HepG2 (cell line): ENCODE measurements at regions not wholly inside any gene's neighbourhood (a gene's known extent, or its start where the extent isn't known, plus 50 kb on each side); places are given as distances from the start of the nearest gene placed in this dataset.

Source experiments
- ATAC-seq: fragments of 200-7000 bp; cut with Tn5 transposase; 3 replicates; pipeline ENCODE4 v1.9.1; 2020; ENCODE audit warnings: mild to moderate bottlenecking, moderate library complexity
- BruUV-seq: library from RNA; stranded (reverse); fragments of 400-500 nt; replicated peaks from 2 replicates; lab custom pipeline; 2021; lab: Mats Ljungman, UMichigan
- CTCF ChIA-PET: fragments of 300-600 bp; formaldehyde crosslinking; extraction: SDS; loops from one replicate; lab custom pipeline; 2021; ENCODE audit warnings: low total read pairs, inconsistent platforms, low intra/inter-chr PET ratio; lab: Yijun Ruan, JAX
- POLR2A ChIA-PET: fragments of 350-600 bp; sonication (Branson Sonifier 250); formaldehyde crosslinking; loops from one replicate; lab custom pipeline; 2020; ENCODE audit warnings: antibody characterized with exemption, inconsistent platforms; lab: Yijun Ruan, JAX
- DNase-seq: peaks from one replicate; pipeline ENCODE4 v3.0.0-alpha.2; 2015; ENCODE audit warnings: low spot score
- FAIRE-seq: peaks from 3 replicates; lab custom pipeline; 2011; peaks lifted over from hg19 to GRCh38; lab: Jason Lieb, UNC
- H2AFZ ChIP-seq: one replicate; pipeline ENCODE4 v1.6.1; 2011; ENCODE audit warnings: low read length, inconsistent platforms
- H3K27ac ChIP-seq: fragments of 300-600 bp; 3 replicates; pipeline ENCODE4 v1.8.0; 2011; ENCODE audit warnings: mixed run types, mild to moderate bottlenecking, mixed read lengths, low read length, inconsistent platforms; ENCODE audit not compliant: insufficient read depth; ENCODE audit errors: extremely low read length
- H3K27me3 ChIP-seq, 2 experiments: fragments of 200-600 bp in 1 of 2; 2 replicates in 1 of 2; 3 replicates in 1 of 2; pipeline versions ENCODE4 v1.6.0 to v1.8.0; 2011; ENCODE audit warnings: low read length in 2 of 2, mild to moderate bottlenecking in 2 of 2, moderate library complexity in 2 of 2, inconsistent platforms in 1 of 2; ENCODE audit not compliant: insufficient read depth in 2 of 2, control insufficient read depth in 1 of 2
- H3K36me3 ChIP-seq, 2 experiments: fragments of 200-600 bp in 1 of 2; replicated peaks in 1 of 2; 2 replicates in 1 of 2; 3 replicates in 1 of 2; pipeline versions ENCODE4 v1.5.1 to v1.8.0; 2011; ENCODE audit warnings: low read length in 2 of 2, inconsistent platforms in 1 of 2; ENCODE audit not compliant: insufficient read depth in 2 of 2, control insufficient read depth in 1 of 2
- H3K4me1 ChIP-seq: 2 replicates; pipeline ENCODE4 v1.5.1; 2012; ENCODE audit warnings: low read length, inconsistent platforms; ENCODE audit not compliant: insufficient read depth
- H3K4me2 ChIP-seq: 2 replicates; pipeline ENCODE4 v1.6.0; 2011; ENCODE audit warnings: low read depth, low read length, inconsistent platforms
- H3K4me3 ChIP-seq, 3 experiments: fragments of 200-600 bp in 1 of 3; sonication (generic), shearing (Covaris generic) in 1 of 3; replicated peaks in 1 of 3; 2 replicates each; pipeline ENCODE4 v1.5.1; 2011 to 2016; ENCODE audit warnings: low read length in 3 of 3, inconsistent platforms in 2 of 3, low read depth in 2 of 3, mild to moderate bottlenecking in 2 of 3, control low read depth in 1 of 3, mixed read lengths in 1 of 3; ENCODE audit not compliant: insufficient read depth in 1 of 3
- H3K79me2 ChIP-seq: one replicate; pipeline ENCODE4 v1.6.1; 2011; ENCODE audit warnings: low read length, inconsistent platforms; ENCODE audit not compliant: insufficient read depth
- H3K9ac ChIP-seq: 2 replicates; pipeline ENCODE4 v1.6.0; 2011; ENCODE audit warnings: mild to moderate bottlenecking, low read depth, low read length, inconsistent platforms; ENCODE audit not compliant: insufficient read depth
- H3K9me3 ChIP-seq: 2 replicates; pipeline ENCODE4 v1.5.1; 2012; ENCODE audit warnings: mild to moderate bottlenecking, low read length
- H4K20me1 ChIP-seq: 2 replicates; pipeline ENCODE4 v1.6.0; 2011; ENCODE audit warnings: inconsistent platforms, mild to moderate bottlenecking, low read length, moderate library complexity; ENCODE audit not compliant: insufficient read depth
- CEBPG ChIP-seq: IDR thresholded peaks from 2 replicates; pipeline ENCODE4 v1.6.1; 2016
- CSRNP2 ChIP-seq: sonication (generic); formaldehyde crosslinking; conservative IDR thresholded peaks from 2 replicates; pipeline ENCODE4 v1.8.0; 2022; ENCODE audit warnings: low read depth, missing genetic modification reagents
- FOXC1 ChIP-seq: sonication (generic); formaldehyde crosslinking; IDR thresholded peaks from 2 replicates; pipeline ENCODE4 v1.8.0; 2022; ENCODE audit warnings: mild to moderate bottlenecking, missing genetic modification reagents, borderline replicate concordance
- JUNB ChIP-seq: sonication (generic); formaldehyde crosslinking; IDR thresholded peaks from 2 replicates; pipeline ENCODE4 v1.8.0; 2022; ENCODE audit warnings: missing genetic modification reagents, mild to moderate bottlenecking, borderline replicate concordance
- KDM6A ChIP-seq: IDR thresholded peaks from 2 replicates; pipeline ENCODE4 v1.6.1; 2016; ENCODE audit warnings: low read depth
- MTA1 ChIP-seq: sonication (generic); formaldehyde crosslinking; IDR thresholded peaks from 2 replicates; pipeline ENCODE4 v1.4.0; 2020; ENCODE audit warnings: missing genetic modification reagents, mild to moderate bottlenecking, borderline replicate concordance
- POLR2G ChIP-seq: fragments of 200-400 bp; formaldehyde crosslinking; IDR thresholded peaks from 2 replicates; pipeline ENCODE4 v1.6.1; 2018; ENCODE audit warnings: mild to moderate bottlenecking, low read depth, low read length, moderate library complexity
- SALL1 ChIP-seq: sonication (generic); formaldehyde crosslinking; IDR thresholded peaks from 2 replicates; pipeline ENCODE4 v1.8.0; 2022; ENCODE audit warnings: mild to moderate bottlenecking, missing genetic modification reagents
- SNRNP70 ChIP-seq: fragments of 200-400 bp; formaldehyde crosslinking; IDR thresholded peaks from 2 replicates; pipeline ENCODE4 v1.6.1; 2017; ENCODE audit warnings: mild to moderate bottlenecking, low read depth, low read length, moderate library complexity
- TARDBP ChIP-seq: sonication (generic); formaldehyde crosslinking; IDR thresholded peaks from 2 replicates; pipeline ENCODE4 v1.8.0; 2022; ENCODE audit warnings: mild to moderate bottlenecking, missing genetic modification reagents
- ZNF343 ChIP-seq: sonication (generic); formaldehyde crosslinking; IDR thresholded peaks from 2 replicates; pipeline ENCODE4 v1.4.0; 2020; ENCODE audit warnings: mild to moderate bottlenecking, missing genetic modification reagents
- ZNF644 ChIP-seq: IDR thresholded peaks from 2 replicates; pipeline ENCODE4 v1.6.1; 2016; ENCODE audit warnings: low read depth
- ZNF839 ChIP-seq: sonication (generic); formaldehyde crosslinking; IDR thresholded peaks from 2 replicates; pipeline ENCODE4 v1.4.0; 2020; ENCODE audit warnings: missing genetic modification reagents, mild to moderate bottlenecking, borderline replicate concordance
- WGBS: methylation state at CpG from one replicate; pipeline ENCODE4 v1.1.6; 2017; ENCODE audit warnings: low lambda C conversion rate; 5-methylcytosine and 5-hydroxymethylcytosine counted together
- in situ Hi-C: cut with HindIII; loops from 2 replicates; pipeline ENCODE4 v1.10.0; 2017; ENCODE audit warnings: low pct_unique_long_range_greater_than_20kb; ENCODE audit not compliant: extremely low pct_ligation_motif_present
- intact Hi-C: fragments of 100-400 bp; cut with micrococcal nuclease; formaldehyde crosslinking; loops from one replicate; pipeline ENCODE4 v1.10.0; 2022; ENCODE audit not compliant: unreplicated experiment
- TF ChIP-seq, protein P1 (sequence below): sonication (generic); formaldehyde crosslinking; IDR thresholded peaks from 2 replicates; pipeline ENCODE4 v1.5.0; 2020; ENCODE audit warnings: missing genetic modification reagents, mild to moderate bottlenecking, borderline replicate concordance

DNA sequence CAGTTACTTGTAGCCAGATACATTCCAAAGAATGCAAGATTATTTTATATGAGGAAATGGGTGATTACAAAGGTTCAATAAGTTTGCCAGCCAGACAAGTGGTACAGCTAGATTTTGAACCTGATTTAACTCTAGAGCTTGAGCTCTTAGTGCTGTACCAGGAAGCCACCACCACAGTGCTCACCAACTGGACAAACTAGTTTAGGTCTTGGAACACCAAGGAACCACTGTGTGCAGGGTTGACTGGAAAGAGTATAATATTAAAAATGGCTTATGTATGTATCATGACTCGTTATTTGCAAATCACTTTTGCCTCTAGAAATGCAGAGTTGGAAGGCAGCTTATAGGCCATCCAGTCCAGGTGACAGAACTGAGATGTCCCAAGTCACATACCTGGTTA lies 177.2 kb downstream of the TXNL1 start (continued):
- no peak for TF ChIP-seq CSRNP2
- TF ChIP-seq CEBPG, result no peak
- no peak for TF ChIP-seq ZNF644
- no peak for TF ChIP-seq KDM6A
- no peak for TF ChIP-seq SNRNP70
- no peak for TF ChIP-seq ZNF839 (CRISPR knock-in tag)

DNA sequence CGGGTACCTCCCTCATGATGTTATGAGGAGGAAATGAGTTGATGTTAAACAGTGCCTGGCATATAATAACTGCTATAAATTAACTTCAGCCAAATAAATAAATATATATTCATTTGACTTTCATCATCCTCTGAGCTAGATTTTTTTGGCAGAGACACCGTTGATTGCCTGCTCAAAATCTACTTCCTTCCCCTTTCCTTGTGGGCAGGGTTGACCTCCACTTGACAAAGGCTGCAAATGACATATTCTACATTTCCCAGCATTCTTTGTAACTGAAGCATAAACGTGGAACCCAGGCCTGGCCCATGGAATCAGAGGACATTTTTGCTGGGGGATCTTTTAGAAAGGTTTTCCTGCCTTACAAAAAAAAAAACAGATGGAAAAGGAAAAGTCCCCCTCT lies 177.8 kb downstream of the TXNL1 start:
- no peaks in the 10 kb centered on the region for H3K27me3 ChIP-seq
- no peak overlapping the region for H3K4me3 ChIP-seq
- WGBS, result 32% methylated on average over 3 of the region's 3 CpGs
- ATAC-seq, result no peak
- no peak overlapping the region for H2AFZ ChIP-seq
- intact Hi-C loops (no loop called here), in situ Hi-C loops (no loop called here)
- TF ChIP-seq JUNB (CRISPR knock-in tag) (no peak), POLR2G (no peak), SALL1 (CRISPR knock-in tag) (no peak), FOXC1 (no peak), TARDBP (CRISPR knock-in tag) (no peak), MTA1 (CRISPR knock-in tag) (no peak), ZNF343 (CRISPR knock-in tag) (no peak)
- TF ChIP-seq, protein P1, sequence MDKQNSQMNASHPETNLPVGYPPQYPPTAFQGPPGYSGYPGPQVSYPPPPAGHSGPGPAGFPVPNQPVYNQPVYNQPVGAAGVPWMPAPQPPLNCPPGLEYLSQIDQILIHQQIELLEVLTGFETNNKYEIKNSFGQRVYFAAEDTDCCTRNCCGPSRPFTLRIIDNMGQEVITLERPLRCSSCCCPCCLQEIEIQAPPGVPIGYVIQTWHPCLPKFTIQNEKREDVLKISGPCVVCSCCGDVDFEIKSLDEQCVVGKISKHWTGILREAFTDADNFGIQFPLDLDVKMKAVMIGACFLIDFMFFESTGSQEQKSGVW (CRISPR knock-in tag), result no peak
- H3K36me3 ChIP-seq, result no peaks in the 10 kb centered on the region
- H4K20me1 ChIP-seq, result no peaks in the 10 kb centered on the region
- no TSS peak for BruUV-seq
- no peak overlapping the region for H3K4me2 ChIP-seq
- CTCF ChIA-PET, result no interaction called here
- no peak overlapping the region for H3K27ac ChIP-seq
- H3K9me3 ChIP-seq, result peaks cover 18% of the 10 kb centered on the region
- FAIRE-seq, result no peak
- no peaks in the 10 kb centered on the region for H3K4me1 ChIP-seq
- POLR2A ChIA-PET, result no interaction called here
- H3K79me2 ChIP-seq, result no peaks in the 10 kb centered on the region
- H3K9ac ChIP-seq, result no peak overlapping the region
- DNase-seq, result no peak
